GM06990 (cell line): ENCODE measurements at regions not wholly inside any gene's neighbourhood (a gene's known extent, or its start where the extent isn't known, plus 50 kb on each side); places are given as distances from the start of the nearest gene placed in this dataset.
"Not testable (repeated sequence)": the region's sequence is repeated elsewhere in the genome, so short reads cannot be mapped to it uniquely, and the experiment has no call there.

Experiments
- DNase-seq: peaks from one replicate; pipeline ENCODE4 v3.0.0-alpha.2; 2011; ENCODE audit not compliant: insufficient read length; ENCODE audit errors: extremely low read depth
- H3K27me3 ChIP-seq: replicated peaks from 2 replicates; pipeline ENCODE4 v1.6.0; 2011; ENCODE audit warnings: low read length; ENCODE audit not compliant: control insufficient read depth, insufficient read depth
- H3K36me3 ChIP-seq: 2 replicates; pipeline ENCODE4 v1.5.1; 2011; ENCODE audit warnings: low read length; ENCODE audit not compliant: control insufficient read depth, insufficient read depth
- H3K4me3 ChIP-seq: replicated peaks from 2 replicates; pipeline ENCODE4 v1.5.1; 2011; ENCODE audit warnings: low read depth, mild to moderate bottlenecking, control low read depth, low read length
- CTCF ChIP-seq: IDR thresholded peaks from 2 replicates; pipeline ENCODE4 v1.5.1; 2011; ENCODE audit warnings: low read length, control low read depth, mild to moderate bottlenecking, inconsistent platforms; ENCODE audit not compliant: insufficient read depth, poor library complexity, severe bottlenecking

GRCh38 chr2:67131257-67131609, 265.9 kb upstream of the ETAA1 start:
- H3K4me3 ChIP-seq: no peak overlapping the region
- no peaks in the 10 kb centered on the region for H3K27me3 ChIP-seq
- DNase-seq: no peak
- no peaks in the 10 kb centered on the region for H3K36me3 ChIP-seq
- TF ChIP-seq CTCF: no peak

- not testable (repeated sequence) for H3K27me3 ChIP-seq, DNase-seq, H3K36me3 ChIP-seq, H3K4me3 ChIP-seq
Observed at GRCh38 chr2:67132441-67132940, 264.6 kb upstream of the ETAA1 start.

- no peak overlapping the region for H3K4me3 ChIP-seq
- H3K27me3 ChIP-seq: no peaks in the 10 kb centered on the region
- no peak for TF ChIP-seq CTCF
- DNase-seq: no peak
- no peaks in the 10 kb centered on the region for H3K36me3 ChIP-seq
Observed at GRCh38 chr2:67135208-67135607, 261.9 kb upstream of the ETAA1 start.

GRCh38 chr2:67137699-67138098, 259.4 kb upstream of the ETAA1 start:
- Histone ChIP-seq H3K36me3 (no peaks in the 10 kb centered on the region), H3K4me3 (no peak overlapping the region), H3K27me3 (no peaks in the 10 kb centered on the region)
- DNase-seq: no peak
- no peak for TF ChIP-seq CTCF

GRCh38 chr2:67142071-67142470, 255.1 kb upstream of the ETAA1 start:
- DNase-seq: no peak
- H3K36me3 ChIP-seq: no peaks in the 10 kb centered on the region
- TF ChIP-seq CTCF: no peak
- no peak overlapping the region for H3K4me3 ChIP-seq
- H3K27me3 ChIP-seq: no peaks in the 10 kb centered on the region

- no peak for TF ChIP-seq CTCF
Observed at GRCh38 chr2:67142741-67143140, 254.4 kb upstream of the ETAA1 start.

More at GRCh38 chr2:67142741-67143140, 254.4 kb upstream of the ETAA1 start:
- no peak for DNase-seq
- H3K4me3 ChIP-seq: no peak overlapping the region
- no peaks in the 10 kb centered on the region for H3K36me3 ChIP-seq
- H3K27me3 ChIP-seq: no peaks in the 10 kb centered on the region
